Mesothelial cell of epicardium (in vitro differentiated cells): ENCODE measurements at regions not wholly inside any gene's neighbourhood (a gene's known extent, or its start where the extent isn't known, plus 50 kb on each side); places are given as distances from the start of the nearest gene placed in this dataset.

Experiments used
- DNase-seq, 2 experiments: peaks; one replicate each; pipeline ENCODE4 v3.0.0; 2021; ENCODE audit warnings: low spot score in 2 of 2; ENCODE audit not compliant: unreplicated experiment in 2 of 2
- H3K27ac Mint-ChIP-seq: 2 replicates; pipeline ENCODE4 v1.8.0; 2021; ENCODE audit warnings: mixed read lengths
- H3K27me3 Mint-ChIP-seq: 2 replicates; pipeline ENCODE4 v1.8.0; 2021; ENCODE audit warnings: low read depth, mixed read lengths
- H3K36me3 Mint-ChIP-seq: 2 replicates; pipeline ENCODE4 v1.8.0; 2021; ENCODE audit warnings: mixed read lengths
- H3K4me1 Mint-ChIP-seq: 2 replicates; pipeline ENCODE4 v1.8.0; 2021; ENCODE audit warnings: mixed read lengths
- H3K4me3 Mint-ChIP-seq: 2 replicates; pipeline ENCODE4 v1.8.0; 2021; ENCODE audit warnings: mild to moderate bottlenecking, moderate library complexity, mixed read lengths
- H3K9me3 Mint-ChIP-seq: 2 replicates; pipeline ENCODE4 v1.8.0; 2021; ENCODE audit warnings: mixed read lengths
- CTCF ChIP-seq: fragments of 200-600 bp; sonication (generic); IDR thresholded peaks from one replicate; pipeline ENCODE4 v1.5.0; 2021; ENCODE audit warnings: antibody characterized with exemption; ENCODE audit not compliant: unreplicated experiment

GRCh38 chr10:43959364-43960134 lies 310.9 kb upstream of the ZNF32 start:
- Mint-ChIP-seq H3K36me3 (no peaks in the 10 kb centered on the region), H3K27ac (no peak overlapping the region), H3K27me3 (peaks cover 42% of the 10 kb centered on the region), H3K4me3 (no peak overlapping the region), H3K9me3 (no peaks in the 10 kb centered on the region), H3K4me1 (peaks cover 22% of the 10 kb centered on the region)
- peak in 1 of 2 experiments; percentile 33 for DNase-seq
- TF ChIP-seq CTCF, result no peak

- H3K27ac Mint-ChIP-seq, result no peak overlapping the region
- TF ChIP-seq CTCF, result no peak
- no peaks in the 10 kb centered on the region for H3K36me3 Mint-ChIP-seq
- H3K4me3 Mint-ChIP-seq, result no peak overlapping the region
- no peaks in the 10 kb centered on the region for H3K9me3 Mint-ChIP-seq
- H3K4me1 Mint-ChIP-seq, result peaks cover 21% of the 10 kb centered on the region
- peaks cover 41% of the 10 kb centered on the region for H3K27me3 Mint-ChIP-seq
- DNase-seq, result peak in 1 of 2 experiments; percentile 16
Measured at GRCh38 chr10:43958964-43959363, 310.3 kb upstream of the ZNF32 start.

- peaks cover 19% of the 10 kb centered on the region for H3K4me1 Mint-ChIP-seq
- H3K27ac Mint-ChIP-seq, result no peak overlapping the region
- peaks cover 45% of the 10 kb centered on the region for H3K27me3 Mint-ChIP-seq
- no peak overlapping the region for H3K4me3 Mint-ChIP-seq
- no peaks in the 10 kb centered on the region for H3K36me3 Mint-ChIP-seq
- peaks cover 5% of the 10 kb centered on the region for H3K9me3 Mint-ChIP-seq
- no peak for TF ChIP-seq CTCF
- DNase-seq, result peak in 1 of 2 experiments; percentile 34
Measured at GRCh38 chr10:43958071-43958432, 309.4 kb upstream of the ZNF32 start.

- H3K27me3 Mint-ChIP-seq, result peaks cover 48% of the 10 kb centered on the region
- H3K9me3 Mint-ChIP-seq, result peaks cover 8% of the 10 kb centered on the region
- no peaks in the 10 kb centered on the region for H3K36me3 Mint-ChIP-seq
Measured at GRCh38 chr10:43957267-43958070, 308.8 kb upstream of the ZNF32 start.

GRCh38 chr10:43955978-43956377 lies 307.3 kb upstream of the ZNF32 start:
- H3K9me3 Mint-ChIP-seq, result peaks cover 8% of the 10 kb centered on the region
- H3K4me3 Mint-ChIP-seq, result no peak overlapping the region
- TF ChIP-seq CTCF, result no peak
- H3K36me3 Mint-ChIP-seq, result no peaks in the 10 kb centered on the region
- H3K27ac Mint-ChIP-seq, result no peak overlapping the region
- H3K27me3 Mint-ChIP-seq, result peaks cover 49% of the 10 kb centered on the region
- H3K4me1 Mint-ChIP-seq, result peaks cover under 1% of the 10 kb centered on the region
- no peak for DNase-seq

More at GRCh38 chr10:43957267-43958070, 308.8 kb upstream of the ZNF32 start:
- H3K4me3 Mint-ChIP-seq, result no peak overlapping the region
- TF ChIP-seq CTCF, result no peak
- H3K4me1 Mint-ChIP-seq, result peaks cover 13% of the 10 kb centered on the region
- peak in 1 of 2 experiments; percentile 19 for DNase-seq
- no peak overlapping the region for H3K27ac Mint-ChIP-seq
